ENCODE measurements at regions not wholly inside any gene's neighbourhood (a gene's known extent, or its start where the extent isn't known, plus 50 kb on each side); places are given as distances from the start of the nearest gene placed in this dataset.
"Not testable (repeated sequence)": the region's sequence is repeated elsewhere in the genome, so short reads cannot be mapped to it uniquely, and the experiment has no call there.

DNA sequence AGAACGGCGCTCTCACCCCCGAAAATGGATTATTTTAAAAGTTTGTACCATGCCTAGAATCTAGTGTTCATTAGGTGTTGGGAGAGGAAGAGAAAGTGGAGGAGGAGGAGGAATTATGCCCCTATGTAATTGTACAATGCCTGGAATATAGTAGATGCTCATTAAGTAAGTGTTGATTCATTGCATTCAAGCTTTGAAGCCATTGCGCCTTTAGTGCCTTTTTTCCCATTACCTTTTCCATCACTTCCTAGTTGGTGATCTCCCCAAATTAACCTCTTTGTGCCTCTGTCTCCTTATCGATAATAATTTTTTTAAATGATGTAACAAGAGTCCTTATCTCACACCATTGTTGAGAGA, 220.7 kb upstream of the PRICKLE2 start:
- ChIA-PET CTCF (no interaction called here), POLR2A (no interaction called here)

GRCh38 chr3:64445109-64445943, 220.1 kb upstream of the PRICKLE2 start:
- ChIA-PET CTCF (no interaction called here), POLR2A (no interaction called here)
- Mint-ChIP-seq H3K27ac (no peak overlapping the region), H3K9me3 (no peaks in the 10 kb centered on the region), H3K4me3 (no peak overlapping the region), H3K27me3 (peaks cover 43% of the 10 kb centered on the region), H3K36me3 (ENCODE audit: low read depth) (no peaks in the 10 kb centered on the region), H3K4me1 (no peaks in the 10 kb centered on the region)
- no peak for DNase-seq

More for the DNA sequence above, 220.7 kb upstream of the PRICKLE2 start:
- Mint-ChIP-seq H3K4me3 (no peak overlapping the region), H3K4me1 (no peaks in the 10 kb centered on the region), H3K27me3 (peaks cover 44% of the 10 kb centered on the region), H3K9me3 (no peaks in the 10 kb centered on the region), H3K36me3 (ENCODE audit: low read depth) (no peaks in the 10 kb centered on the region), H3K27ac (no peak overlapping the region)
- no peak for DNase-seq

DNA sequence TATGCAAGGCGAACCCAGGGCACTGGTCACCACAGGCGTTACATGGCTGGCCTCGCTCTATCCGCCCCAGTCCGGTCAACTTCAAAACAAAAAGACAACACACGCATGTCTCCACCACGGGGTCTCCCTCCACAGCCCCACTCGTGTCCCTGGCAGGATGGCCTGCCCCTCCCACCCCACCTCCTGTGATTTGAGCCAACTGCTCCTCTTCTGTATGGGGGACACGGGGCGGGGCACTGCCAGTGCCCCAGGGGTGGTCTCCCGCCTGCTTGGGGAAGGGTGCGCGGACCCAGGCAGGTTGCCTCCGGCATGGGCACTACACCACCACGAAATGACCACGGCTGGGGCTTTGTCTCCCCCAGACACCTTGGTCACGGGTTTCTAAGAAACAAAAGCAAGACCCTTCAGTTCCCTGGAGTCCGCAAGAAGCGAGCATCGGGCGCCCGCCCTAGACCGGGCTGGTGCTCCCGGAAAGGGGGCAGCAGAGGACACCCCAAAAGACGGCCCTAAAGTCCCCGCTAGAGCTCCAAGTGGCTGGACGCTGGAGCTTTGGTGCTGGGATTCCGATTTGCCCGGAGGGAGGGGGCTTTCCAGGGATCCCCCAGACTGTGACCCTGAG, 219.3 kb upstream of the PRICKLE2 start:
- H3K36me3 Mint-ChIP-seq (ENCODE audit: low read depth) = no peaks in the 10 kb centered on the region
- H3K27me3 Mint-ChIP-seq = peaks cover 43% of the 10 kb centered on the region
- DNase-seq = no peak
- H3K9me3 Mint-ChIP-seq = no peaks in the 10 kb centered on the region
- no peaks in the 10 kb centered on the region for H3K4me1 Mint-ChIP-seq
- POLR2A ChIA-PET = no interaction called here
- no peak overlapping the region for H3K4me3 Mint-ChIP-seq
- CTCF ChIA-PET = no interaction called here
- no peak overlapping the region for H3K27ac Mint-ChIP-seq

- H3K36me3 Mint-ChIP-seq (ENCODE audit: low read depth) = no peaks in the 10 kb centered on the region
- H3K9me3 Mint-ChIP-seq = no peaks in the 10 kb centered on the region
These were observed 218.5 kb upstream of the PRICKLE2 start for GRCh38 chr3:64443546-64444381.

GRCh38 chr3:64441861-64442260, 216.6 kb upstream of the PRICKLE2 start:
- DNase-seq = no peak
- no peaks in the 10 kb centered on the region for H3K36me3 Mint-ChIP-seq (ENCODE audit: low read depth)
- H3K27ac Mint-ChIP-seq = no peak overlapping the region
- peaks cover 38% of the 10 kb centered on the region for H3K27me3 Mint-ChIP-seq
- CTCF ChIA-PET = no interaction called here
- no peak overlapping the region for H3K4me3 Mint-ChIP-seq
- H3K4me1 Mint-ChIP-seq = no peaks in the 10 kb centered on the region
- H3K9me3 Mint-ChIP-seq = no peaks in the 10 kb centered on the region
- POLR2A ChIA-PET = no interaction called here

More at GRCh38 chr3:64443546-64444381, 218.5 kb upstream of the PRICKLE2 start:
- Mint-ChIP-seq H3K27me3 (peaks cover 43% of the 10 kb centered on the region), H3K27ac (no peak overlapping the region), H3K4me1 (no peaks in the 10 kb centered on the region), H3K4me3 (no peak overlapping the region)
- ChIA-PET POLR2A (no interaction called here), CTCF (no interaction called here)
- DNase-seq = no peak

DNA sequence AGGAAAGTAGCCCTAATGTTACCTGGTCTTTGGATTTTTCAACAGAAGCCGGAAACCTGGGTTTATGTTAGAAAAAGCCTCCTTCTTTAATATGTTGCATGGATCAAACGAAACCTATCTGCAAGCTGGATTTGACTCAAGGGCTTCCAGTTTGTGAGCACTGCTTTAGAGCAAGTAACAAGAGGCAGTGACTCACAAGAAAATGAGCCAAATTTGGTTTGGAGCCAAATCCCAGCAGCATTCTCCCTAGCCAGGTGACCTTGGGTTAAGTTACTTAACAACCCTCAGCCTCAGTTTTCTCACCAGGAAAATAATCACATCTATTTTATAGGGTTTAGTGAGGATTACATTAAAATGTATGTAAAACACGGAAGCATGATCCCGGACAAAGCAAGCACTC, 215.2 kb upstream of the PRICKLE2 start:
- H3K4me1 Mint-ChIP-seq = no peaks in the 10 kb centered on the region
- CTCF ChIA-PET = no interaction called here

GRCh38 chr3:64438812-64439211, 213.5 kb upstream of the PRICKLE2 start:
- peaks cover 2% of the 10 kb centered on the region for H3K9me3 Mint-ChIP-seq
- H3K27me3 Mint-ChIP-seq = peaks cover 17% of the 10 kb centered on the region
- no peak overlapping the region for H3K27ac Mint-ChIP-seq
- POLR2A ChIA-PET = no interaction called here
- no peak for DNase-seq
- no peaks in the 10 kb centered on the region for H3K36me3 Mint-ChIP-seq (ENCODE audit: low read depth)
- H3K4me1 Mint-ChIP-seq = no peaks in the 10 kb centered on the region
- CTCF ChIA-PET = no interaction called here
- H3K4me3 Mint-ChIP-seq = no peak overlapping the region

More for the DNA sequence above, 215.2 kb upstream of the PRICKLE2 start:
- H3K36me3 Mint-ChIP-seq (ENCODE audit: low read depth) = no peaks in the 10 kb centered on the region
- POLR2A ChIA-PET = no interaction called here
- H3K27me3 Mint-ChIP-seq = peaks cover 27% of the 10 kb centered on the region
- no peaks in the 10 kb centered on the region for H3K9me3 Mint-ChIP-seq
- no peak for DNase-seq
- H3K4me3 Mint-ChIP-seq = no peak overlapping the region
- H3K27ac Mint-ChIP-seq = no peak overlapping the region

DNA sequence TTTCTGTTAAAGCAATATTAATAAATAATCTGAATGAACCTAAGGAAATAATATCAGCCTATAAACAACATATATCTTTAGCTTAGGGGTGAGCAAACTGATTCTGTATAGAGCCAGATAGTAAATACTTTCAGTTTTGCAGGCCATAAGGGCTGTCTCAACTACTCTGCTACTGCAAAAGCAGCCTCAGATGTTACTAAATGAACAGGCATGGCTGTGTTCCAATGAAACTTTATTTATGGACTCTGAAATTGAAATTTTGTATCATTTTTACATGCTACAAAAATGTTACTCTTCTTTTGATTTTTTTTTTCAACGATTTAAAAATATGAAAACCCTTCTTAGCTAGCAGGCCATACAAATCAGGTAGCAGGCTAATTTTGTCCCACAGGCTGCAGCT, 212.8 kb upstream of the PRICKLE2 start:
- H3K27me3 Mint-ChIP-seq = peaks cover 14% of the 10 kb centered on the region
- ChIA-PET CTCF (no interaction called here), POLR2A (no interaction called here)
- peaks cover 3% of the 10 kb centered on the region for H3K9me3 Mint-ChIP-seq
- H3K4me1 Mint-ChIP-seq = no peaks in the 10 kb centered on the region
- no peak overlapping the region for H3K4me3 Mint-ChIP-seq
- no peak for DNase-seq
- H3K27ac Mint-ChIP-seq = no peak overlapping the region
- no peaks in the 10 kb centered on the region for H3K36me3 Mint-ChIP-seq (ENCODE audit: low read depth)

GRCh38 chr3:64437131-64437530, 211.9 kb upstream of the PRICKLE2 start:
- no peak overlapping the region for H3K4me3 Mint-ChIP-seq
- no peak for DNase-seq
- ChIA-PET CTCF (no interaction called here), POLR2A (no interaction called here)
- H3K9me3 Mint-ChIP-seq = peaks cover 3% of the 10 kb centered on the region
- peaks cover 11% of the 10 kb centered on the region for H3K27me3 Mint-ChIP-seq
- no peaks in the 10 kb centered on the region for H3K36me3 Mint-ChIP-seq (ENCODE audit: low read depth)
- H3K27ac Mint-ChIP-seq = no peak overlapping the region
- no peaks in the 10 kb centered on the region for H3K4me1 Mint-ChIP-seq

DNA sequence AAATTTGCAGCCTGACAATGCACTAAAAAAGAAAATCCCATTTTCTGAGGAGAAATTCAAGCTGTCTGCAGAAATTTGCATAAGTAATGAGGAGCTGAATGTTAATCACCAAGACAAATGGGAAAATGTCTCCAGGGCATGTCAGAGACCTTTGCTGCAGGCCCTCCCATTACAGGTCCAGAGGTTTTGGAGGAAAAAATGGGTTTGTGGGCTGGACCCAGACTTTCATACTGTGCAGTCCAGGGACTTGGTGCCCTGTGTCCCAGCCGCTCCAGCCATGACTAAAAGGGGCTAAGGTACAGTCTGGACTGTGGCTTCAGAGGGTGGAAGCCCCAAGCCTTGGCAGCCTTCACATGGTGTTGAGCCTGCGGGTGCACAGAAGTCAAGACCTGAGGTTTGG, 209.8 kb upstream of the PRICKLE2 start:
- H3K36me3 Mint-ChIP-seq (ENCODE audit: low read depth); DNase-seq; H3K27me3 Mint-ChIP-seq; H3K9me3 Mint-ChIP-seq; CTCF ChIA-PET; H3K4me1 Mint-ChIP-seq; H3K27ac Mint-ChIP-seq; H3K4me3 Mint-ChIP-seq; POLR2A ChIA-PET: not testable (repeated sequence)

GRCh38 chr3:64432870-64433269, 207.6 kb upstream of the PRICKLE2 start:
- CTCF ChIA-PET = no interaction called here
- no peak for DNase-seq
- H3K4me3 Mint-ChIP-seq = no peak overlapping the region
- H3K27ac Mint-ChIP-seq = no peak overlapping the region
- POLR2A ChIA-PET = no interaction called here
- H3K4me1 Mint-ChIP-seq = no peaks in the 10 kb centered on the region
- peaks cover 3% of the 10 kb centered on the region for H3K9me3 Mint-ChIP-seq
- peaks cover 4% of the 10 kb centered on the region for H3K27me3 Mint-ChIP-seq
- H3K36me3 Mint-ChIP-seq (ENCODE audit: low read depth) = no peaks in the 10 kb centered on the region

DNA sequence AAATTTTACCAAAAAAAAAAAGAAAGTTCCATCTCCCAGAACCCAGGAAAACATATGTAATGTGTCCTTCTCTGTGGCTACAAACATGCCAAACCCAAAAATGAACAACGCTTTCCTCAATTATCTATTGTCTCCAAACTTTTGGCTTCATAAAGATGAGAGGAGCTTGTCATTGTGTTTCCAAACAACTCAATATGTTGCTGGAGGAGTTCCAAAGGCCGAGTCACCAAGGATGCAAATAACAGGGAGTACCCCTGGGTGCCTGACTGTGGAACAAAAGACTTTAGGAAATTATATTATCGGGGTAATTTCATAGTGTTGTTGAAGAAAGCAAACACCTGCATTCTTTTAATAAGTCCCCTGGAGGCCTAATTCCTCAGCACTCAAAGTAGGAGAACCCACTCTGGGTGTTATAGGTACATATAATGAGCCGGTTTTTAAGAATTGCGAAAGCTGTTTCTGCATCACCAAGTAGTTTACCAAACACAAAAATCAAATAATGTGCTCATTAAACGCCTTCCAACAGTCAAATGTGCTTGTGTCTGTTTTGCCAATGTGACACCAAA, 206.3 kb upstream of the PRICKLE2 start:
- Mint-ChIP-seq H3K27ac (no peak overlapping the region), H3K36me3 (ENCODE audit: low read depth) (no peaks in the 10 kb centered on the region), H3K4me3 (no peak overlapping the region), H3K9me3 (peaks cover 3% of the 10 kb centered on the region), H3K4me1 (no peaks in the 10 kb centered on the region), H3K27me3 (peaks cover 4% of the 10 kb centered on the region)
- ChIA-PET CTCF (no interaction called here), POLR2A (no interaction called here)
- DNase-seq = no peak

DNA sequence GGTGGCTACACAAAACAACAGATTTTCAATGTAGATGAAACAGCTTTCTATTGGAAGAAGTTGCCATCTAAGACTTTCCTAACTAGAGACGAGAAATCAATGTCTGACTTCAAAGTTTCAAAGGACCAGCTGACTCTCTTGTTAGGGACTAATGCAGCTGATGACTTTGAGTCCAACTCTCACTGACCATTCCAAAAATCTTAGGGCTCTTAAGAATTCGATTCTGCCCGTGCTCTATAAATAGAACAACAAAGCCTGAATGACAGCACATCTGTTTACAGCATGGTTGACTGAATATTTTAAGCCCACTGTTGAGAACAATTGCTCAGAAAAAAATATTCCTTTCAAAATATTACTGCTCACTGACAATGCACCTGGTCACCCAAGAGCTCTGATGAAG, 202.4 kb upstream of the PRICKLE2 start:
- Mint-ChIP-seq H3K9me3 (no peaks in the 10 kb centered on the region), H3K27me3 (peaks cover 6% of the 10 kb centered on the region), H3K4me1 (no peaks in the 10 kb centered on the region), H3K36me3 (ENCODE audit: low read depth) (no peaks in the 10 kb centered on the region), H3K4me3 (no peak overlapping the region), H3K27ac (no peak overlapping the region)
- ChIA-PET CTCF (no interaction called here), POLR2A (no interaction called here)
- no peak for DNase-seq

Measured in activated CD4-positive, alpha-beta memory T cell treated with anti-CD3 and anti-CD28 coated beads, Interleukin-2, amount 10 ng/mL, durations not matched to agents 7 days and 5 days (primary cell).